GM19468 (cell line): ENCODE measurements at regions not wholly inside any gene's neighbourhood (a gene's known extent, or its start where the extent isn't known, plus 50 kb on each side); places are given as distances from the start of the nearest gene placed in this dataset.
"Not testable (repeated sequence)": the region's sequence is repeated elsewhere in the genome, so short reads cannot be mapped to it uniquely, and the experiment has no call there.

ENCODE experiments used
- ATAC-seq: cut with Tn5 transposase; IDR thresholded peaks from one replicate; pipeline ENCODE4 v1.9.1; 2021; ENCODE audit warnings: mild to moderate bottlenecking, moderate library complexity, moderate number of reproducible peaks; ENCODE audit not compliant: unreplicated experiment; ENCODE audit errors: extremely low read depth

DNA sequence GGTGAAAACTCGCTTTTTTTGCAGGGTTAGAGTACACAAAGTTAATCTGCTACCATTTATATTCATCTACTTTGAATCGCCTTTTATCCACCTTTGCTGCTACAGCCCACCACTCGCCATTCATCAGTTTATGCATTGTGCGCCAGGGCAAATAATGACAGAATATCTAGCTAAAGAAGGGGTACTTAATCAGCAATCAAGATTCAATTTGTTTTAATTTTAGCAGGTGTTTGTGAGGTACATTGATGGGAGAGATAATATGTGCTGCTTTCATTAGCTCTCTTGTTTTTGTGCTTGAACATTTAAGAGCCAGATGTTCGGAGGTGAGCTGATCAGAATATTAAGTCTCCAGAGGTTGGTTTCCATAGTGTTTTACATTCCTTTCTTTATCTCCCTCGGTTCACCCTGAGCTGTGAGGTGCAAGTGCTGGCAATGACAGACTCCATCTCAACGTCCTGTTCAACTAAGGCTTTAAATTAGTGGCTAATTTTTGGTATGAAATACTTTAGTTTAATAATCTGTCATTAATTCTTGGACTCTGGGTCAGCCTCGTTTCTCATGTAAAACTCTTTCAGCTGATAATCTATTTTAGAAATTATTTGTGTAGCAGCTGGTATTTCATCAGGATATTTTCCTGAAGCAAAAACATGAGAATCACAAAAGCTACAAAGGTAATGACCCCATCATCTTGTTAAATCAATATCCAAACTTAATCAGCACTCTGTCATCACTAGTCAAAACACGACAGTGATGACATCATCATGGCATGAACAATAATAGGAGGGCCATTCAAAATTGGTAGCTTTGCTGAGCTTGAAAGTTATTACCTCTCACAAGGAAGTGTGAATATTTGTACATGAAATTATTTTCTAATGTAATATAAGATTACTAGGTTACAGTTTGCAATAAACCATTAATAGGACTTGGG lies 479.9 kb upstream of the FANCL start:
- ATAC-seq = no peak

DNA sequence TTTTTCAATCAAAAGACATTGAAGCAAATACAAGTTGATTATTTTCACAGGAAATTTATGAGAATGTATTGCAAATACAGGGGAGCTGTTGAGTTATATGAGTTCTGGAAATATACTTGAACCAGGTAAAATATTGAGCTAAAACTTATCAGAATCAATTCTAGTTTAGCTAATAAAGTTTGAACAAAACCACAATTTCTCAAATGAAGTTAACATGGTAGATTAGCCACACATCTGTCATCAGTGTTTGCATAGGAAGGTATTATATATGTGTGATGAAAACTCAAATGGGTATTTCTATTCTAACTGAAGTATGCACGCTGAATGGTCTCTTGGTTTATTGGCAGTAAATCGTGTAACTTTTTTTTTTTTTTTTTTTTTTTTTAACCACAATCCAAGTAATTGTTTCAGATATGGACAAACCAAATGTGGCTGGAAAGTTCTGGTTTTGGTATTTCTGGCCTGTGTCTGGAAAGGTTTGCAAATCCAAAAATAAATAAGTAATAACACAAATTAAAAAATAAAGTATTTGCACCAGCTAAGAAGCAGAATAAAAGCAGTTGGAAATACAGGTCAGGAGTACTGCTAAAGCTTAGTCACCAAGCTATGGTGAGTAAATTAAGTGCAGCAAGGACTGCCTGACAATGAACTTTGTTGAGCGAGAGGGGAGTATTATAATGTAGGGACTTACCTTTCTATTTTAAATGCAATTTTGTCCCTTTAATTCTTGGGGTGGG lies 479.1 kb upstream of the FANCL start:
- ATAC-seq = no peak

- ATAC-seq = no peak
Observed at GRCh38 chr2:58715344-58715743, 474.2 kb upstream of the FANCL start.

GRCh38 chr2:58714238-58714637 lies 473.1 kb upstream of the FANCL start:
- ATAC-seq = no peak

- no peak for ATAC-seq
Observed at GRCh38 chr2:58710795-58711279, 469.7 kb upstream of the FANCL start.

DNA sequence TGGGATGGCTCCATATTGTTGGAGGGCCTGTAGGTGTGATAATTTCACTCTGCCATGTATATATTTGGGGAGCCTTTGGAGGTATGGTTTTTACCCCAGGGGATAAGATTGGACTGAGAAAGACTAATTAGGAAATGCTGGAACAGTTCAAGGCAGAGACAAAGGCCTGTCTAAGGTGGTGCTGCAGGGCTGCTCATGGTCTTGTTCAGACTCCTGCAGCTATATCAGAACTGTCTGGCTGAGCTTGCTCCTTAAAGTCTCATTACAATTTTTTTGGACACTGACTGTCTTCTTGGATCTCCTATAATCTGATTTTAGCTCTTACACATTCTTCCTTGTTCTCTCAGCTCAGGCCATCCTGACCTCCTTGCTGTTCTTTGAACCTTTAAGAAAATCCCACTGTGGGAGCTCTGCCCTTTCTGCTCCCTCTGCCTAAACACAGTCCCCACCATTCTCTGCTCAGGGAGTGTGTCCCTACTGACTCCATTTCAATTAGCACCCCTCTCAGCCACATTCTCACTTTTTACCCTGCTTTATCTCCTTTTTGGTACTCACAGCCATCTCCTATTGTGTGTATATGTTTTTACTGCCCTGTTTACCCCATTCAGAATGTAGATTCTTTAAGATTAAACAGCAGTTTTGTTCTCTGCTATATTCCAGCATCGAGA lies 468.7 kb upstream of the FANCL start:
- ATAC-seq = no peak

- no peak for ATAC-seq
Observed at GRCh38 chr2:58709274-58709673, 468.1 kb upstream of the FANCL start.

DNA sequence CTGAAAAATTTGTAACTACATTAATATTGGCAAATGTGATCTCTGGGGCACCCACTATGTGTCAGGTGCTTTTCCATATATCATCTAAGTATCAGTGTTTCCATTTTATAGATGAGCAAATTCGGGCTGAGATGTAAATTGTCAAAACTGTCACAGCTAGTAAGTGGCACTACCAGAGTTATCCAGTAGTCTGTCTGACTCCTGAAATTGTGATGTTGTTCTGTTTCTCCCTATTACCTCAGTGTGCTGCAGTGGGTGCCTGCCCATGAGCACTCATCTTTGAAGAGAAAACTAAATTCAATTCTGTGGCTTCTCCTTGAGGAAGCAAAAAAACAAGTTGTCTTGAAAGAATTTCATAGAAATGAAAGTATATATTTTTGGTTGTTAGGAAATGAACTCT lies 467.4 kb upstream of the FANCL start:
- ATAC-seq = no peak

DNA sequence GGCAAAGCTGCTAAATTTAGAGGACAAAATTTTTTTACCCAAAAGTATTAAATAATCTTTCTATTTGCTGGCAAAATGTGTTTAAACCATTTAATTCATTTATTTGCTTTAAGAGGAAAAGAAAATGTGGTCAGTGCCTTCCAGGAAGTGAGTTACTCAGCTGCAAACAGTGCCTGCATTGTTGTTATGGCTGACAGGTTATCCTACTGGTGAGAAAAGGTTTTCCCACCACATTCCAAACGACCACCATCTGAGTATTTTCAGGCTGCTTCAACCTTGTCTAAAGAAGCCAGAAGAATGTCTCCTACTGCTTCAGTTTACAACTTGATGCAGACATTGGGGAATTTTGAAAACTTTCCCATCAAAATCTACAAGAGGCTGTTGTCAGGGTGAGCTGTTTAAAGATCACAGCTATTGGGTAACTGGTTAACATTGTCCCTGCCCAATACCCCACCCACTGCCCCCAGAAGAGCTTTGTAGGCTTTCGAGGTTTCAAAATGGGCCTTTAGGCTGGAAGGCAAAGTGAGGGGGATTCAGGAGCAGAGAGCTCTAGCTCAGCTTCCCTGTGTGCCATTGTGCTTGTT lies 461.3 kb upstream of the FANCL start:
- ATAC-seq = no peak

- ATAC-seq = peak; percentile 51
Observed at GRCh38 chr2:58701688-58702301, 460.7 kb upstream of the FANCL start.

- no peak for ATAC-seq
Observed at GRCh38 chr2:58700591-58700990, 459.5 kb upstream of the FANCL start.

DNA sequence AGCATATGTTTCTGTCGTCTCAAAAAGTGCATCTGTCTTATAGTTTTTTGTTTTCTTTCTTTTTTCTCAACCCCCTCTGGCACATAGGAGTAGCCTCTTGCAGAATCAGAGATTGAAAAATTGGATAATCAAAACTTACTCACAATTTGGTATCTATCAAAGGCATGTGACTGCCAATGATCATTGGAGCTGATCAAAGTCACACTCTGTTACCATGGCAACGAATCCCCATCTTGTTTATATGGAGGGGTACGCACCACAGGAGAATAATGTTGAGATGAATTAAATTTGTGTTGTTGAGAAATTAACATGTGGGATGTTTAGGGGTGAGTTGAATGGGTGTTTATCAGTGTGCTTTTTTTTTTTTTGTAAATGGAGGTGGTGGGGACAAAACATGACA lies 458.3 kb upstream of the FANCL start:
- ATAC-seq = no peak

DNA sequence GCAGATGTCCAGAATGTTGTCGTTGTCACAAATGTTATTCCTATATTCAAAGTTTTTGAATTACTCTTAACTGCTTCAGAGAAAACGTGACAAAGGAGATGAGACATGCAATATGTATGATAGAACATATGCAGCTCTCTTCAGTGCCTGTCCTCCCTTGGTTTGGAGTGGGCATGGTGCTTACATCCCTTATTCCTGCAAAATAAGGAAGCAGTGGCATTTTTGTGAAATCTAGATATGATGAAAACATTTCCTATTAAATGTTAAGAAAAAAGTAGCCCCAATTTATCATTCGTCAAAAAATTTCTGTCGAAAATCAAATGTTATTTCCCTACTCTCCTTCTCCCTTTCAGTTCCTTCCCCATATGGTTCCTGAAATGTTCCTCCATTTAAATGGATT lies 457.5 kb upstream of the FANCL start:
- no peak for ATAC-seq

- ATAC-seq = not testable (repeated sequence)
Observed at GRCh38 chr2:58694114-58694513, 453.0 kb upstream of the FANCL start.

DNA sequence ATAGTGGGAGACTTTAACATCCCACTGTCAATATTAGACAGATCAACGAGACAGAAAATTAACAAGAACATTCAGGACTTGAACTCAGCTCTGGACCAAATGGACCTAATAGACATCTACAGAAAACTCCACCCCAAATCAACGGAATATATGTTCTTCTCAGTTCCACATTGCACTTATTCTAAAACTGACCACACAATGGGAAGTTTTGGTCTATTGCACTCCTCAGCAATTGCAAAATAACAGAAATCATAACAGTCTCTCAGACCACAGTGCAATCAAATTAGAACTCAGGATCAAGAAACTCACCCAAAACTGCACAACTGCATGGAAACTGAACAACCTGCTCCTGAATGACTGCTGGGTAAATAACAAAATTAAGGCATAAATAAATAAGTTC lies 449.9 kb upstream of the FANCL start:
- not testable (repeated sequence) for ATAC-seq

DNA sequence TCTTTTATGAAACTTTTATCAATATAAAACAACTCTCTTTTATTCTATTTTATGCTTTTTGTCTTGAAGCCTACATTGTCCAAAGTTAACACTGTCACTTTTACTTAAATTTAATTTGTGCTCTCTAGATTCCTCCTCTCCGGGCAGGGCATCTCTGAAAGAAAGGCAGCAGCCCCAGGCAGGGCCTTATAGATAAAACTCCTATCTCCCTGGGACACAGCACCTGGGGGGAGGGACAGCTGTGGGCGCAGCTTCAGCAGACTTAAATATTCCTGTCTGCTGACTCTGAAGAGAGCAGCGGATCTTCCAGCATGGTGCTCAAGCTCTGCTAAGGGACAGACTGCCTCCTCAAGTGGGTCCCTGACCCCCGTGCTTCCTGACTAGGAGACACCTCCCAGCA lies 447.7 kb upstream of the FANCL start:
- ATAC-seq = no peak

DNA sequence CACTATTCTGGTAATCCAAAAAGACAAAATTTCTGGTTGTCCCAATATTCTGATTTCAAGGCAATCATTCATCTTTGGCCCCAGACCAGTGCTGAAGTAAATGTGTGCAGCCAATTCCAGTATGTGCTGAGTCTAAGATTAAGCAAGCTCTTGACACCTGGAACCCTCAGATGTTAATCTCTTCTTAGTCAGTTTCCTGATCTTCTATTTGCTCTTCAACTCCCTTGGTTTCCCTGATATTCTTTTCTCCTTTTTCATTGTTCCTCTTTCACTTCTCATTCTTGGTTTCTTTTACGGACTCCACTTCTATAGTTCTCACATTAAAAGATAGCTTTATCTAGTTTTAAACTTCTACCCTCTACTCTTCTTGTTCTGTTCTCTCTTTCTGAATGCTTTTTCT lies 445.7 kb upstream of the FANCL start:
- peak; percentile 23 for ATAC-seq

DNA sequence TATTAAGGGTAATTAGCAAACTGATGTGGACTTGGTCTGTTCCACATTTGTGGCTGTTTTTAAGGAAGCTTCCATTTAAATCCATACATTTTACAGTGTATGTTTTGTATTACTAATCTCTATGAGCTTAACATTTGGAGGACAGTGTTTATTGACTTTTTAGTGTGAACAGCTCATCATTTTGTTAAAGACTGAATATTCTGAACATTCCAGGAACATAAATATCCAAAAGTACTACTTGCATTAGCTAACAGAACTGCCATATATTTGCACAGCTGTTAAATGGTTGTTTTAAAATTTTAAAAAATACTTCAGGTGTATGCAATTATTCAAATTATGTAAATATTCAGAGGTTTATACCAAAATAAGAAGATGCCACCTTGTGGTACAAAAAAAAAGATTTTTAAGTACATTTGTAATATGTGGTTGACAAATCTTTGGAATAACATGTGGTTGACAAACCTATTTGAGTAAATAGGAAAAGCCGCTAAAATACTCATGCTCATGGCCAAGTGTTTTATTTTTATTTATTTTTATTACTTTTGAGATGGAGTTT lies 439.7 kb upstream of the FANCL start:
- ATAC-seq = no peak

DNA sequence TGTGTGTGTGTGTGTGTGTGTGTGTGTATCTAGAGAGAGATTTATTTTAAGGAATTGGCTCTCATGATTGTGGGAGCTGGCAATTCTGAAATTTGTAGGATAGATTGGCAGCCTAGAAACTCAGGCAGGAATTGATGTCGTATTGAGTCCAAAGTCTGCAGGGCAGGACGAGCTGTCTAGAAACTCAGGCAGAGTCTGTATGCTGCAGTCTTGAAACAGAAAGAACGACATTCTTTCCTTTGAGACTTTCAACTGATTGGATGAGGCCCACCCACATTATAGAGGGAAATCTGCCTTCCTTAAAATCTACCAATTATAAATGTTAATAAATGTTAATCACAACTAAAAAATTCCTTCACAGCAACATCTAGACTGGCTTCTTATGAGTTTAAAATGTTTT lies 436.6 kb upstream of the FANCL start:
- no peak for ATAC-seq

GRCh38 chr2:58671675-58672074 lies 430.6 kb upstream of the FANCL start:
- no peak for ATAC-seq
